Astrocyte of the spinal cord (primary cell): ENCODE measurements at regions not wholly inside any gene's neighbourhood (a gene's known extent, or its start where the extent isn't known, plus 50 kb on each side); places are given as distances from the start of the nearest gene placed in this dataset.

ENCODE experiments used
- DNase-seq: peaks from one replicate; pipeline ENCODE4 v3.0.0; 2011; ENCODE audit warnings: low read depth, low spot score
- H3K4me3 ChIP-seq: 2 replicates; pipeline ENCODE4 v1.5.1; 2011; ENCODE audit warnings: low read depth, mild to moderate bottlenecking, low read length, moderate library complexity
- in situ Hi-C: cut with HindIII; loops from 2 replicates; pipeline ENCODE4 v1.10.0; 2017; ENCODE audit warnings: low sequenced_read_pairs
- TF ChIP-seq, protein P1 (sequence below): IDR thresholded peaks from 2 replicates; pipeline ENCODE4 v1.5.1; 2012; ENCODE audit warnings: low read depth, mild to moderate bottlenecking, low read length, inconsistent platforms

DNA sequence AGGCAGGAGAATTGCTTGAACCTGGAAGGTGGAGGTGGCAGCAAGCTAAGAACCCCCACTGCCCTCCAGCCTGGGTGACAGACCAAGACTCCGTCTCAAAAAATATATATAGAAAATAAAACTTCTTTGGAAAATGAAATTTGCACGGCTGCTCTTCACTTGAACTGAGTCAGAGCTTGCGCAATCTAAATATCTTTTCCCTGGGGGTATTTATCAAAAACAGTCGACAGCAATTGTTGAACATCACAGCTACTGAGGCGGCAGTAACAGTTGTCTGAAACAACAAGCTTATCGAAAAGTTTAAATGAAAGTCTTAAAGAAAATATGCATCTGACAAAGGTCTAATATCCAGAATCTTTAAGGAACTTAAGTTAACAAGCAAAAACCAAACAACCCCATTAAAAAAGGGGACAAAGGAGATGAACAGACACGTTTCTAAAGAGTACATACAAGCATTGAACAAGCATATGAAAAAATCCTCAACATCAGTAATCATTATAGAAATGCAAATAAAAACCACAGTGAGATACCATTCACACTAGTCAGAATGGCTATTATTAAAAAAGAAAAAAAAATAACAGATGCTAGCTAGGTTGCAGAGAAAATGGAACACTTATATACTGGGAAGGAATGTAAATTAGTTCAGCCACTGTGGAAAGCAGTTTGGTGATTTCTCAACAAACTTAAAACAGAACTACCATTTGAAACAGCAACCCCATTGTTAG is 153.6 kb upstream of the CDH9 start:
- no peak overlapping the region for H3K4me3 ChIP-seq
- peak; percentile 45 for DNase-seq
- in situ Hi-C loops, result no loop called here
- TF ChIP-seq, protein P1, sequence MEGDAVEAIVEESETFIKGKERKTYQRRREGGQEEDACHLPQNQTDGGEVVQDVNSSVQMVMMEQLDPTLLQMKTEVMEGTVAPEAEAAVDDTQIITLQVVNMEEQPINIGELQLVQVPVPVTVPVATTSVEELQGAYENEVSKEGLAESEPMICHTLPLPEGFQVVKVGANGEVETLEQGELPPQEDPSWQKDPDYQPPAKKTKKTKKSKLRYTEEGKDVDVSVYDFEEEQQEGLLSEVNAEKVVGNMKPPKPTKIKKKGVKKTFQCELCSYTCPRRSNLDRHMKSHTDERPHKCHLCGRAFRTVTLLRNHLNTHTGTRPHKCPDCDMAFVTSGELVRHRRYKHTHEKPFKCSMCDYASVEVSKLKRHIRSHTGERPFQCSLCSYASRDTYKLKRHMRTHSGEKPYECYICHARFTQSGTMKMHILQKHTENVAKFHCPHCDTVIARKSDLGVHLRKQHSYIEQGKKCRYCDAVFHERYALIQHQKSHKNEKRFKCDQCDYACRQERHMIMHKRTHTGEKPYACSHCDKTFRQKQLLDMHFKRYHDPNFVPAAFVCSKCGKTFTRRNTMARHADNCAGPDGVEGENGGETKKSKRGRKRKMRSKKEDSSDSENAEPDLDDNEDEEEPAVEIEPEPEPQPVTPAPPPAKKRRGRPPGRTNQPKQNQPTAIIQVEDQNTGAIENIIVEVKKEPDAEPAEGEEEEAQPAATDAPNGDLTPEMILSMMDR, result no peak

DNA sequence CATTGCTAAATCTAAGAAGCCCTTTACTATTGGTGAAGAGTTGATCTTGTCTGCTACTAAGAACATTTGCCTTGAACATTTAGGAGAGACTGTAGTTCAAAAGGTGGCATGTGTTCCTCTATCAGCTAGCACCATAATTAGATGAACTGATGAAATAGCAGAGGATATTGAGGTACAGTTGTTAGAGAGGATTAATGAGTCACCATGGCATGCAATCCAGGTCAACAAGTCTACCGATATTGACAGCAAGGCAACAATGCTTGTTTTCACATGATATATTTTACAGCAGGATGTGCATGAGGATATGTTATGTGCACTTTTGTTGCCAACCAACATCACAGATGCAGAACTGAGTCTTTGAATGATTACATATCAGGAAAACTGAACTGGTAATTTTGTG is 134.3 kb upstream of the CDH9 start:
- H3K4me3 ChIP-seq, result no peak overlapping the region
- TF ChIP-seq, protein P1, result no peak
- in situ Hi-C loops, result no loop called here
- no peak for DNase-seq

DNA sequence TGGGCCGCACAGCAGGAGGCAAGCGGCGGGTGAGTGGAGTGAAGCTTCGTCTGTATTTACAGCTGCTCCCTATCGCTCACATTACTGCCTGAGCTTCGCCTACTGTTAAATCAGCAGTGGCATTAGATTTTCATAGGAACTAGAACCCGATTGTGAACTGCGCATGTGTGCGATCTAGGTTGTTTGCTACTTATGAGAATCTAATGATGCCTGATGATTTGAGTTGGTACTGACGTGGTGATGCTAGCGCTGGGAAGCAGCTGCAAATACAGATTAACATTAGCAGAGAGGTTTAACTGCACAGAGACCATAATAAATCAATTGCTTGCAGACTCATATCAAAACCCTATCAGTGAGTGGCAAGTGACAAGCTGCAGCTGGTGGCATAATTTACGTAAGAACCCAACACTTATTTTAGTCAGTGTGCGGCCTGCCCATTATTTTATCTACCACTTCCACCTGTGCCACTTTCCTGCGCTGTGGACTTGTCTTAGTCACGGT is 133.4 kb upstream of the CDH9 start:
- DNase-seq, result no peak
- in situ Hi-C loops, result no loop called here
- H3K4me3 ChIP-seq, result no peak overlapping the region
- TF ChIP-seq, protein P1, result no peak

DNA sequence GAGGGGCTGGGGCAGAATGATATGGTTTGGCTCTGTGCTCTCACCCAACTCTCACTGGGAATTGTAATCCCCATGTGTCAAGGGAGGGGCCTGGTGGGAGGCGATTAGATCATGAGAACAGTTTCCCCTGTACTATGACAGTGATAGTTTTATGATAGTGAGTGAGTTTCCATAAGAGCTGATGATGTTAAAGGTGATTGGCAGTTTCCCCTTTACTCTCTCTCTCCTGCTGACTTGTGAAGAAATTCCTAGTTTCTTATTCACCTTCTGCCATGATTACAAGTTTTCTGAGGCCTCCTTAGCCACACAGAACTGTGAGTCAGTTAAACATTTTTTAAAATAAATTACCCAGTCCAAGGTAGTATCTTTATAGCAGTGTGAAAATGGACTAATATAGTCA is 120.4 kb upstream of the CDH9 start:
- TF ChIP-seq, protein P1, result no peak
- H3K4me3 ChIP-seq, result no peak overlapping the region
- DNase-seq, result no peak
- in situ Hi-C loops, result no loop called here

DNA sequence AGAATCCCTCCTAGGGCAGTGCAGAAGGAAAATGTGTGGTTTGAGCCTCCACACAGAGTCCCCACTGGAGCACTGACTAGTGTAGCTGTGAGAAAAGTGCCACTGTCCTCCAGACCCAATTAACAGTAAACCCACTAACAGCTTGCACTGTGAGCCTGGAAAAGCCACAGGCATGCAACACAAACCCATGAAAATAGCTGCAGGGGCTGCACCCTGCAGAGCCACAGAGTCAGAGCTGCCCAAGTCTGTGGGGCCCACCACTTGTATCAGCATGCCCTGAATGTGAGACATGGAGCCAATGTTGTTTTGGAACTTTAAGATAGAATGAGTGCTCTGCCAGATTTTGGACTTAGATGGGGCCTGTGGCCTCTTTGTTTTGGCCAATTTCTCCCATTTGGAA is 119.8 kb upstream of the CDH9 start:
- peak; percentile 19 for DNase-seq
- in situ Hi-C loops, result no loop called here
- no peak overlapping the region for H3K4me3 ChIP-seq
- TF ChIP-seq, protein P1, result no peak

DNA sequence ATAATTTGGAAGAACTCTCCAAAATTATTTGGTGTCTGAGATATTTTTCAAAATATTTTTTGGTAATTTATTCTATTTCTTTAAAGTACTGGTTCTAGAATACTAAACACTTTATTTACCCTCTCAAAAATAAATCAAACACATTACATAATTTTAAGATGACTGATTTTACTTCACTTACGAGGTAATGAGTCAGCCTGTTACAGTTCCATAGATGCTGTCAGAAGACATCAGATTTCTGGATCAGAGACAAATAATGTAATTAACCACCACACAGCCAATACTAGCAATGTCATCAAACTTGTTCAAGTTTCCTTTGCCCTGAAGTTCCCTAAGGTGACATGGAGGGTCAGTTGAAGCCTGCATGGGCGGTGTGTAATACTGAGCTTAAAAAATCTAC is 106.1 kb upstream of the CDH9 start:
- no peak for DNase-seq
- TF ChIP-seq, protein P1, result no peak
- H3K4me3 ChIP-seq, result no peak overlapping the region
- in situ Hi-C loops, result no loop called here

DNA sequence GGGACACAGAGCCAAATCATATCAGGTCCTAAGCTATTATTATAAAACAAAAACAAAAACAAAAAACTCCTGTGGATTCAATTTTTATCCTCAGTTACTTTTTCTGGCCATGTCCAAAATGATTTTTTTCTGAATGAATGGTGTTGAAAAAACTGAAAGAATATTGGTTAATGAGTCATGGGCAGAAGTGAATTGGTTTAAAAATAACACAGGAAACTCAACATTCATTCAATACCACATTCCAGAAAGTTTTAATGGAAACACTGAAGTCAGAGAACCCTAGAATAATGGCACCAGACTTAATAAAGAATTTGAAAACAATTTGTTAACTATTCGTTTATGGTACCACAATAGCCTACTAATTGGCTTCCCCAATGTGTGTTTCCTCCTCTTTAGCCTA is 102.4 kb upstream of the CDH9 start:
- TF ChIP-seq, protein P1, result no peak
- DNase-seq, result peak; percentile 51
- H3K4me3 ChIP-seq, result no peak overlapping the region
- in situ Hi-C loops, result no loop called here
